H1 (cell line): ENCODE measurements at regions not wholly inside any gene's neighbourhood (a gene's known extent, or its start where the extent isn't known, plus 50 kb on each side); places are given as distances from the start of the nearest gene placed in this dataset.
A peak's percentile ranks its signal among the peaks of the same experiment; 100 is the strongest.

Source experiments
- CTCF ChIA-PET: fragments of 300-600 bp; sonication (Branson Sonifier 250); formaldehyde crosslinking; loops from one replicate; lab custom pipeline; 2021; ENCODE audit not compliant: partially characterized antibody; lab: Charles Lee
- POLR2A ChIA-PET: fragments of 300-600 bp; sonication (Branson Sonifier 250); formaldehyde crosslinking; loops from one replicate; lab custom pipeline; 2021; ENCODE audit warnings: inconsistent platforms; ENCODE audit not compliant: partially characterized antibody; lab: Charles Lee
- DNase-seq, 2 experiments: peaks; one replicate each; pipeline versions ENCODE4 v3.0.0 to v3.0.0-alpha.2; 2010 to 2022; ENCODE audit warnings: low spot score in 2 of 2, low read depth in 1 of 2, mixed read lengths in 1 of 2
- FAIRE-seq: peaks from 2 replicates; lab custom pipeline; 2011; peaks lifted over from hg19 to GRCh38; lab: Jason Lieb, UNC
- H2AFZ ChIP-seq: 2 replicates; pipeline ENCODE4 v1.8.1; 2012; ENCODE audit warnings: low read length, inconsistent platforms
- H2AK5ac ChIP-seq: 2 replicates; pipeline ENCODE4 v1.6.1; 2013; ENCODE audit warnings: low read depth, low read length
- H2BK120ac ChIP-seq: replicated peaks from 2 replicates; pipeline ENCODE3; 2013; ENCODE audit warnings: low read depth, low read length, inconsistent platforms
- H2BK12ac ChIP-seq: 2 replicates; pipeline ENCODE4 v1.6.1; 2013; ENCODE audit warnings: low read depth, low read length
- H2BK15ac ChIP-seq: 2 replicates; pipeline ENCODE4 v1.6.1; 2013; ENCODE audit warnings: low read length
- H2BK20ac ChIP-seq: 2 replicates; pipeline ENCODE4 v1.6.1; 2013; ENCODE audit warnings: low read length
- H2BK5ac ChIP-seq: 2 replicates; pipeline ENCODE4 v1.6.1; 2013; ENCODE audit warnings: low read depth, low read length
- H3K14ac ChIP-seq: 2 replicates; pipeline ENCODE4 v1.6.1; 2013; ENCODE audit warnings: inconsistent platforms; ENCODE audit not compliant: insufficient read length
- H3K18ac ChIP-seq: 2 replicates; pipeline ENCODE4 v1.6.1; 2013; ENCODE audit warnings: low read length; ENCODE audit errors: extremely low read depth
- H3K23ac ChIP-seq: 2 replicates; pipeline ENCODE4 v1.6.1; 2013; ENCODE audit warnings: inconsistent platforms; ENCODE audit not compliant: insufficient read length
- H3K23me2 ChIP-seq: 2 replicates; pipeline ENCODE4 v1.6.1; 2013; ENCODE audit warnings: low read depth, low read length
- H3K27ac ChIP-seq: 2 replicates; pipeline ENCODE4 v1.6.1; 2011; ENCODE audit warnings: low read depth, low read length, inconsistent platforms
- H3K27me3 ChIP-seq, 4 experiments: replicated peaks in 1 of 4; 1 replicate in 1 of 4; 2 replicates in 3 of 4; pipeline versions ENCODE4 v1.6.1 to v1.8.1; 2011 to 2013; ENCODE audit warnings: low read length in 3 of 4, mild to moderate bottlenecking in 3 of 4, inconsistent platforms in 2 of 4, mixed read lengths in 2 of 4, moderate library complexity in 1 of 4; ENCODE audit not compliant: control insufficient read depth in 3 of 4, insufficient read depth in 3 of 4; ENCODE audit errors: extremely low read depth in 1 of 4
- H3K36me3 ChIP-seq, 4 experiments: 2 replicates each; pipeline versions ENCODE4 v1.6.1 to v1.8.1; 2011 to 2013; ENCODE audit warnings: mild to moderate bottlenecking in 4 of 4, low read length in 3 of 4, moderate library complexity in 2 of 4, control low read depth in 1 of 4, inconsistent platforms in 1 of 4; ENCODE audit not compliant: insufficient read depth in 4 of 4, control insufficient read depth in 2 of 4
- H3K4ac ChIP-seq: replicated peaks from 2 replicates; pipeline ENCODE3; 2013; ENCODE audit warnings: low read length, low read depth, mixed read lengths, inconsistent platforms; ENCODE audit not compliant: insufficient read length
- H3K4me1 ChIP-seq, 4 experiments: replicated peaks in 1 of 4; 1 replicate in 1 of 4; 2 replicates in 3 of 4; pipeline versions ENCODE4 v1.6.1 to v1.8.1; 2011 to 2013; ENCODE audit warnings: low read length in 3 of 4, inconsistent platforms in 2 of 4, mixed read lengths in 1 of 4; ENCODE audit not compliant: insufficient read depth in 4 of 4, control insufficient read depth in 3 of 4
- H3K4me2 ChIP-seq, 2 experiments: 2 replicates each; pipeline versions ENCODE4 v1.6.1 to v1.8.1; 2011 to 2013; ENCODE audit warnings: low read depth in 2 of 2, low read length in 2 of 2, control low read depth in 1 of 2, inconsistent platforms in 1 of 2, mild to moderate bottlenecking in 1 of 2; ENCODE audit not compliant: insufficient read depth in 1 of 2
- H3K4me3 ChIP-seq, 4 experiments: fragments of 200-600, 300-600 bp in 1 of 4; sonication (generic), shearing (Covaris generic), sonication (Bioruptor Twin) in 1 of 4; 2 replicates each; pipeline versions ENCODE4 v1.5.1 to v1.8.1; 2011 to 2016; ENCODE audit warnings: low read length in 4 of 4, low read depth in 3 of 4, control low read depth in 2 of 4, inconsistent platforms in 2 of 4, mild to moderate bottlenecking in 2 of 4, mixed read lengths in 1 of 4, moderate library complexity in 1 of 4; ENCODE audit not compliant: insufficient read depth in 2 of 4; ENCODE audit errors: extremely low read depth in 1 of 4
- H3K56ac ChIP-seq: replicated peaks from 2 replicates; pipeline ENCODE3; 2013; ENCODE audit warnings: low read depth, mild to moderate bottlenecking, mixed read lengths, low read length, inconsistent platforms; ENCODE audit not compliant: insufficient read length
- H3K79me1 ChIP-seq: 2 replicates; pipeline ENCODE4 v1.6.1; 2013; ENCODE audit warnings: low read depth, low read length, control low read depth
- H3K79me2 ChIP-seq, 2 experiments: 2 replicates each; pipeline versions ENCODE4 v1.6.1 to v1.8.1; 2012 to 2013; ENCODE audit warnings: low read length in 2 of 2, mild to moderate bottlenecking in 2 of 2, inconsistent platforms in 1 of 2; ENCODE audit not compliant: insufficient read depth in 2 of 2, control insufficient read depth in 1 of 2
- H3K9ac ChIP-seq, 4 experiments: replicated peaks in 1 of 4; 1 replicate in 1 of 4; 2 replicates in 3 of 4; pipeline versions ENCODE4 v1.6.1 to v1.8.1; 2011 to 2013; ENCODE audit warnings: low read depth in 3 of 4, low read length in 3 of 4, control low read depth in 2 of 4, mild to moderate bottlenecking in 2 of 4, moderate library complexity in 2 of 4, inconsistent platforms in 1 of 4; ENCODE audit errors: extremely low read depth in 1 of 4
- H3K9me3 ChIP-seq, 2 experiments: 2 replicates each; pipeline versions ENCODE4 v1.6.1 to v1.8.1; 2012 to 2013; ENCODE audit warnings: mild to moderate bottlenecking in 2 of 2, moderate library complexity in 2 of 2, control low read depth in 1 of 2, inconsistent platforms in 1 of 2, low read depth in 1 of 2, low read length in 1 of 2, mixed read lengths in 1 of 2; ENCODE audit not compliant: insufficient read depth in 2 of 2
- H4K20me1 ChIP-seq, 2 experiments: replicated peaks in 1 of 2; 2 replicates each; pipeline versions ENCODE3 to v1.8.1; 2011 to 2013; ENCODE audit warnings: inconsistent platforms in 2 of 2, low read length in 2 of 2, mild to moderate bottlenecking in 1 of 2; ENCODE audit not compliant: insufficient read depth in 2 of 2, control insufficient read depth in 1 of 2
- H4K5ac ChIP-seq: 2 replicates; pipeline ENCODE4 v1.6.1; 2013; ENCODE audit warnings: low read length, low read depth, mixed read lengths, inconsistent platforms; ENCODE audit not compliant: insufficient read length
- H4K8ac ChIP-seq: 2 replicates; pipeline ENCODE4 v1.8.0; 2013; ENCODE audit warnings: mild to moderate bottlenecking, moderate library complexity, low read length, inconsistent platforms; ENCODE audit not compliant: insufficient read depth; ENCODE audit errors: extremely low read depth
- H4K91ac ChIP-seq: replicated peaks from 2 replicates; pipeline ENCODE3; 2013; ENCODE audit warnings: low read length, mixed read lengths, inconsistent platforms; ENCODE audit not compliant: insufficient read length
- WGBS, 2 experiments: shearing (Covaris generic) in 1 of 2; methylation state at CpG; one replicate each; pipeline versions ENCODE4 v1.1.6 to v1.1.7; 2013 to 2015; ENCODE audit warnings: low lambda C conversion rate in 2 of 2, mixed read lengths in 2 of 2, inconsistent platforms in 1 of 2, low coverage in 1 of 2, missing lambda C conversion rate in 1 of 2; ENCODE audit not compliant: insufficient replicate concordance in 2 of 2, insufficient coverage in 1 of 2, insufficient read length in 1 of 2; ENCODE audit errors: extremely low coverage in 1 of 2, missing lambda C conversion rate in 1 of 2; 5-methylcytosine and 5-hydroxymethylcytosine counted together

DNA sequence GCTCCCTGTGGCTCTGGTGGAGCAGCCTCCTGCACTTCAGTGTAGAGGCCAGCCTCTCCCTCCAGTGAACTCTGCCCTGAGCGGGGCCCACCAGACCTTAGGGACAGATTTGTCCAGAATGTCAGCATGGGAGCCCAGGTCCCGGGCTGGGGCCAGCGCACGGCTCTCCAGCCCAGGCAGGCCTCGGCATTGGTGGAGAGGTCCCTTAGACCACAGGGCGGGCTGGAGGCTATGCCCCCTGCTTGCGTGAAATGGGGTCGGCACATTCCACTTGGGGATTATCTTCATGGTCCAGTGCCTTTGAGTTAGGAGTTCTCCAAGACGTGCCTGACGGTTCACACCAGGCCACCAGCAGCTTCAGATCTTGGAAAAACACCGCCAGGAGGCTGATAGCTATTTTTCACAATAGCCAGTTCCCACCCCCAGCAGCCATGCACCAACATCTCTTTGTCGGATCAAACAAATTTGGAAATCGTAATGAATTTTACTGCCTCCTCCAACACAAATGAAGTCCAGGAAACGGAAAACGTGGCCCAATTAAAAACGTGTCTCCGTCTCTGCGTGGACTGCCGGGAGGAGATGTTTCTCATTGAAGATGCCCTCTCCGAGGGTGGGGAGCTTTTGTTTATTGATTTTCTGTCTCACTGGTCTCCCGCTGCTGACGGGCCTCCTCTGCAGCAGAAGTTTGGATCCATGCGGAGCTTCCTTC is 110.0 kb upstream of the CIBAR2 start:
- Histone ChIP-seq H3K4me3 (no peak overlapping the region), H3K36me3 (no peaks in the 10 kb centered on the region), H3K79me2 (no peaks in the 10 kb centered on the region; a peak in 1 of 4 replicates), H3K4ac (no peak overlapping the region), H3K18ac (no peak overlapping the region; the same call in 1 of the 2 replicates), H3K79me1 (peaks cover 8% of the 10 kb centered on the region), H3K27ac (no peak overlapping the region), H2AK5ac (no peak overlapping the region), H4K5ac (no peak overlapping the region), H2AFZ (no peak overlapping the region), H4K8ac (no peak overlapping the region), H3K23ac (no peak overlapping the region), H2BK15ac (0 out of 2 replicates have a peak overlapping the region, but pooled peaks have one; percentile 29), H2BK120ac (no peak overlapping the region), H3K4me2 (no peak overlapping the region), H3K23me2 (peaks cover 3% of the 10 kb centered on the region), H3K56ac (no peak overlapping the region), H4K20me1 (peaks cover 0 to 6% of the 10 kb centered on the region in 2 experiments), H3K9me3 (no peaks in the 10 kb centered on the region; a peak in 1 of 4 replicates), H3K27me3 (no peaks in the 10 kb centered on the region), H2BK12ac (no peak overlapping the region), H3K14ac (no peak overlapping the region), H4K91ac (peak overlapping the region; percentile 42), H2BK5ac (no peak overlapping the region), H3K9ac (no peak overlapping the region), H3K4me1 (peaks cover 7 to 32% (median 19%) of the 10 kb centered on the region in 4 experiments), H2BK20ac (no peak overlapping the region)
- FAIRE-seq: no peak
- ChIA-PET POLR2A (interaction anchor here (0.7 to 0.9 kb wide), 2 partner anchors 10 to 12 kb away, joined by 3 read pairs; no protein-coding TSS in a partner anchor), CTCF (interaction anchor here (0.8 to 33.8 kb wide), 3 partner anchors 10 to 47 kb away, joined by 3 to 371 read pairs (median 4); no protein-coding TSS in a partner anchor)
- DNase-seq: no peak
- 85% methylated on average over 19 of the region's 23 CpGs; no CpG with 5 or more reads in 1 of the 2 experiments for WGBS, 2 experiments
